Activated B cell treated with CpG ODN at 0.5 μM for 24 hours (primary cell): ENCODE measurements at regions not wholly inside any gene's neighbourhood (a gene's known extent, or its start where the extent isn't known, plus 50 kb on each side); places are given as distances from the start of the nearest gene placed in this dataset.

Source experiments
- ATAC-seq: fragments of 200-7000 bp; cut with Tn5 transposase; one replicate; pipeline ENCODE4 v1.10.0; 2021; ENCODE audit warnings: low read depth, mild to moderate bottlenecking, moderate library complexity
- CTCF ChIA-PET: fragments of 350-600 bp; sonication (Branson Sonifier 250); formaldehyde crosslinking; loops from one replicate; lab custom pipeline; 2021; ENCODE audit warnings: antibody characterized with exemption; lab: Charles Lee
- POLR2A ChIA-PET: fragments of 350-600 bp; sonication (Branson Sonifier 250); formaldehyde crosslinking; loops from one replicate; lab custom pipeline; 2021; ENCODE audit warnings: antibody characterized with exemption; lab: Charles Lee
- DNase-seq: peaks from one replicate; pipeline ENCODE4 v3.0.0; 2022
- H3K27ac Mint-ChIP-seq: one replicate; pipeline ENCODE4 v1.8.0; 2020; ENCODE audit warnings: mixed read lengths
- H3K27me3 Mint-ChIP-seq: one replicate; pipeline ENCODE4 v1.8.0; 2021; ENCODE audit warnings: mixed read lengths
- H3K36me3 Mint-ChIP-seq: one replicate; pipeline ENCODE4 v1.8.0; 2021; ENCODE audit warnings: low read depth, mixed read lengths
- H3K4me1 Mint-ChIP-seq: one replicate; pipeline ENCODE4 v1.8.0; 2021; ENCODE audit warnings: mixed read lengths
- H3K4me3 Mint-ChIP-seq: one replicate; pipeline ENCODE4 v1.8.0; 2020; ENCODE audit warnings: mild to moderate bottlenecking, mixed read lengths
- H3K9me3 Mint-ChIP-seq: one replicate; pipeline ENCODE4 v1.8.0; 2020; ENCODE audit warnings: mixed read lengths
- CTCF ChIP-seq: fragments of 200-600 bp; IDR thresholded peaks from one replicate; pipeline ENCODE4 v1.8.0; 2022; ENCODE audit warnings: antibody characterized with exemption, mild to moderate bottlenecking
- intact Hi-C: fragments of 100-400 bp; cut with micrococcal nuclease; formaldehyde crosslinking; loops from one replicate; pipeline ENCODE4 v1.15.1; 2024

DNA sequence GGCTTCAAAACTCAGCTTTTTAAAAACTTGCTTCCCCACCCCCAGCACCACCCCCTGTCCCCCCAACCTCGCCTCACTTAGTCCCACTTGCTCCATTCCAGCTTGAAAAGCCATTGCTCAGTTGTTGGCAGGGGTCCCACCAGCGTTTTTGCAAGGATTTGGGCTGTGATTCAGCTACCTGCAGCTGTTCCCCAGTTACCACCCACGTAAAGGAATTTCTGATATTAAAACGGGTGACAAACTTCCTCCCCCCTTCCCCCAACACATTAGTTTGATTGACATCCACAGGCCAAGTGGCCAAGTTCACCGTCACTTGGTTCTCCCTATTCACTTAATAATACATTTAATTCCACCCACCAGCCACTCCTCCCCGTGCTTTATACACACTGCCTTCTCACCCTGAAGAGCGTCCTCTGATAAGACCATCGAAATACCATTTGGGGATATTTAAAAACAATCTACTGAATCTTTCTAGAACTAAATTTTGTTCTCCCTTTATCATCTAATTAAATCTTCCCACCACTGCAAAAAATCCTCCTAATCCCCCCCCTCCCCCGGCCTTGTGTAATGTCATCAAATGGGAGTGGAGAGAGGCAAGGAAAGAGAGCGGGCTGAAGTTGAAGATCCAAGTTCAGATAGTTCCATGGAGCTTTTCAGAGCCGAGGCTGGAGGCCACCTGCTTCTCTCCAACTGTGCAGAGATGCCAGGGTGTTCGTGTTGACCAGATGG, 55.1 kb downstream of the SOX9 start:
- CTCF ChIA-PET = no interaction called here
- POLR2A ChIA-PET = no interaction called here
- Mint-ChIP-seq H3K27me3 (no peaks in the 10 kb centered on the region), H3K36me3 (no peaks in the 10 kb centered on the region), H3K27ac (no peak overlapping the region), H3K9me3 (no peaks in the 10 kb centered on the region), H3K4me3 (no peak overlapping the region), H3K4me1 (no peaks in the 10 kb centered on the region)
- DNase-seq = no peak
- intact Hi-C loops = no loop called here
- ATAC-seq = no peak
- no peak for TF ChIP-seq CTCF

DNA sequence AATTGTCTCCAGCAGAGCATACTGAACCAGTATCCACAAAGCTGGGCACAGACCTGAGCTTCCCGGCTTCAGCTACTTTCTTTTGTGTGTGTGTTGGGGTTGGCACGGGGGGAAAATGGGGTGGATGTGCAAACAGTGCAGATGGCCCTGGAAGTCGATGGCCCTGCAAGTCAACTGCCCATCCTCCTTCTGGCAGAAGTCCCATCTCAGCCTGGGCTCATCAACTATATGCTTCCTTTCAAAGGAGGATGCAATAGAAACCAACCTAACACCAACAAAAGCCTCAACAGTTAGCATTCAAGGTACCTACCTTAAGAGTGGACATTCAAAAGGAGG, 55.7 kb downstream of the SOX9 start:
- ChIA-PET POLR2A (no interaction called here), CTCF (no interaction called here)
- intact Hi-C loops = no loop called here
- Mint-ChIP-seq H3K4me3 (no peak overlapping the region), H3K27me3 (no peaks in the 10 kb centered on the region), H3K9me3 (no peaks in the 10 kb centered on the region), H3K36me3 (no peaks in the 10 kb centered on the region), H3K4me1 (no peaks in the 10 kb centered on the region), H3K27ac (no peak overlapping the region)
- DNase-seq (no peak), ATAC-seq (no peak)
- no peak for TF ChIP-seq CTCF

DNA sequence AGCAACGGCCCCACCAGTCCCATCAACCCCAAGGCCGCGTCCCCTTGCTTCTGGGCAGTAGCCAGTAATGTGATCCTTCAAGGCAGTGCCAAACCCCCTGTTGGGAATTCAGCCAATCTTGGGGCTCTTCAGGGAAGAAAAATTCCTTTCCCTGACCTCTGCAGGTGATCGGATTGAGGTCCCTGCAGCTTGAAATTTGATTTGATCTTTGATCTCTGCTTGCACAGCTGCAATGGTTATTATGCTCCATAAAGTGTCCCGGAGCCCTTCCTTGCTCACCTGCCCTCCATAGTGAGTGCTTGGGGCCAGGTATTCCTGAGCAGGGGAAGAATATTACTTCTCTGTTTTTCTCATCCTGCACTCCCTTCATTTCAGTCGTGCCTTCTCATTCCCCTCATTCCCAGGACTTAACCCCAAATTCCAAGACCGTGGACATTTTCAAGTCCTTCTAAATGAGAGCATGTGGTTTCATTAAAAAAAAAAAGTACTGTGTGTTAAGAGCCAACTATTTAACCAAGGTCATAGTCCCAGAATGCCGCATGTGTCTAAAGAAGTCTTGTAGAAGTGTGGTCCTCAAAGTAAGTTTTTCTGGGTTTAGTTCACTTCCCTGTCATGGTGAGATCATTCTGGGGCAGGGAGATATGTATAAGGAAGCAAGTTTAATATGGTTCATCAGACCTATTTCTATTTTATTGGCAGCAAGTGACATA, 56.3 kb downstream of the SOX9 start:
- no peak for DNase-seq
- Mint-ChIP-seq H3K27ac (no peak overlapping the region), H3K27me3 (no peaks in the 10 kb centered on the region), H3K9me3 (no peaks in the 10 kb centered on the region), H3K4me3 (no peak overlapping the region), H3K36me3 (no peaks in the 10 kb centered on the region), H3K4me1 (no peaks in the 10 kb centered on the region)
- no peak for ATAC-seq
- CTCF ChIA-PET = no interaction called here
- POLR2A ChIA-PET = no interaction called here
- intact Hi-C loops = no loop called here
- TF ChIP-seq CTCF = no peak

GRCh38 chr17:72177738-72178137, 56.9 kb downstream of the SOX9 start:
- H3K27me3 Mint-ChIP-seq = no peaks in the 10 kb centered on the region
- CTCF ChIA-PET = no interaction called here

More at GRCh38 chr17:72177738-72178137, 56.9 kb downstream of the SOX9 start:
- Mint-ChIP-seq H3K9me3 (no peaks in the 10 kb centered on the region), H3K4me1 (no peaks in the 10 kb centered on the region), H3K36me3 (no peaks in the 10 kb centered on the region), H3K4me3 (no peak overlapping the region), H3K27ac (no peak overlapping the region)
- DNase-seq (no peak), ATAC-seq (no peak)
- intact Hi-C loops = no loop called here
- POLR2A ChIA-PET = no interaction called here
- TF ChIP-seq CTCF = no peak
